Sigmoid colon (tissue), 4 donors: ENCODE measurements at regions not wholly inside any gene's neighbourhood (a gene's known extent, or its start where the extent isn't known, plus 50 kb on each side); places are given as distances from the start of the nearest gene placed in this dataset.

Experiments
- CTCF ChIP-seq, 4 experiments: fragments of 450-650 bp in 3 of 4; fragments of 200-600 bp in 1 of 4; IDR thresholded peaks; one replicate each; pipeline ENCODE4 v1.5.1; 2016 to 2019; ENCODE audit warnings: antibody characterized with exemption in 4 of 4, mild to moderate bottlenecking in 3 of 4, moderate library complexity in 2 of 4
- POLR2A ChIP-seq, 2 donors: fragments of 450-650 bp; IDR thresholded peaks; one replicate each; pipeline ENCODE4 v1.6.1; 2016; ENCODE audit warnings: antibody characterized with exemption in 2 of 2, mild to moderate bottlenecking in 2 of 2, moderate library complexity in 2 of 2
- POLR2AphosphoS5 ChIP-seq, 4 donors: sonication (generic); formaldehyde crosslinking; IDR thresholded peaks; one replicate each; pipeline ENCODE4 v1.6.1; 2017; ENCODE audit warnings: antibody characterized with exemption in 4 of 4

GRCh38 chr16:17023606-17024005, 447.2 kb downstream of the XYLT1 start:
- TF ChIP-seq CTCF (IDR thresholded peaks at IDR 0.05) (no peak), POLR2A (IDR thresholded peaks at IDR 0.05) (no peak), POLR2AphosphoS5 (IDR thresholded peaks at IDR 0.05) (no peak)
